ENCODE measurements at regions not wholly inside any gene's neighbourhood (a gene's known extent, or its start where the extent isn't known, plus 50 kb on each side); places are given as distances from the start of the nearest gene placed in this dataset.

DNA sequence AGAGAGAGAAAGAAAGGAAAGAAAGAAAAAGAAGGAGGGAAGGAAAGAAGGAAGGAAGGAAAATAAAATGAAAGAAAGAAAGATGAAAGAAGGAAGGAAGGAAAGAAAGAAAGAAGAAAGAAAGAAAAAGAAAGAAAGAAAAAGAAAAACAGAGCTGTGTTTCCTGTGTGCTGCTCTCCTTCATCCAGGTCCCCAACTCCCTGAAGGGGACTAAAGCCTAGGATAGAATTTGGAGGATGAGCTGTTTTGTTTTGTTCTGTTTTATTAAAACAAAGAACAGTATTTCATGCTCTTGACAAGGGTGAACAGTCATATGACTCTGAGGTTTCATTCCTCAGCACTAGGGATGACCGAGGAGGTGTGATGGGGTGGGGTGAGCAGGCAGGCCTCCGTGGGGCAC is 164.8 kb upstream of the NDN start:
- Histone ChIP-seq H3K4me3 (ENCODE audit: low read depth, low read length) (no peak overlapping the region), H3K36me3 (ENCODE audit: control insufficient read depth, insufficient read depth, low read length) (no peaks in the 10 kb centered on the region), H3K27me3 (ENCODE audit: control insufficient read depth, insufficient read depth, low read length) (no peaks in the 10 kb centered on the region)
- FAIRE-seq = no peak
- DNase-seq (ENCODE audit: low read depth) = no peak
- TF ChIP-seq, protein P1, sequence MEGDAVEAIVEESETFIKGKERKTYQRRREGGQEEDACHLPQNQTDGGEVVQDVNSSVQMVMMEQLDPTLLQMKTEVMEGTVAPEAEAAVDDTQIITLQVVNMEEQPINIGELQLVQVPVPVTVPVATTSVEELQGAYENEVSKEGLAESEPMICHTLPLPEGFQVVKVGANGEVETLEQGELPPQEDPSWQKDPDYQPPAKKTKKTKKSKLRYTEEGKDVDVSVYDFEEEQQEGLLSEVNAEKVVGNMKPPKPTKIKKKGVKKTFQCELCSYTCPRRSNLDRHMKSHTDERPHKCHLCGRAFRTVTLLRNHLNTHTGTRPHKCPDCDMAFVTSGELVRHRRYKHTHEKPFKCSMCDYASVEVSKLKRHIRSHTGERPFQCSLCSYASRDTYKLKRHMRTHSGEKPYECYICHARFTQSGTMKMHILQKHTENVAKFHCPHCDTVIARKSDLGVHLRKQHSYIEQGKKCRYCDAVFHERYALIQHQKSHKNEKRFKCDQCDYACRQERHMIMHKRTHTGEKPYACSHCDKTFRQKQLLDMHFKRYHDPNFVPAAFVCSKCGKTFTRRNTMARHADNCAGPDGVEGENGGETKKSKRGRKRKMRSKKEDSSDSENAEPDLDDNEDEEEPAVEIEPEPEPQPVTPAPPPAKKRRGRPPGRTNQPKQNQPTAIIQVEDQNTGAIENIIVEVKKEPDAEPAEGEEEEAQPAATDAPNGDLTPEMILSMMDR (IDR thresholded peaks at IDR 0.05; ENCODE audit: insufficient read depth, low read length, severe bottlenecking) = no peak

DNA sequence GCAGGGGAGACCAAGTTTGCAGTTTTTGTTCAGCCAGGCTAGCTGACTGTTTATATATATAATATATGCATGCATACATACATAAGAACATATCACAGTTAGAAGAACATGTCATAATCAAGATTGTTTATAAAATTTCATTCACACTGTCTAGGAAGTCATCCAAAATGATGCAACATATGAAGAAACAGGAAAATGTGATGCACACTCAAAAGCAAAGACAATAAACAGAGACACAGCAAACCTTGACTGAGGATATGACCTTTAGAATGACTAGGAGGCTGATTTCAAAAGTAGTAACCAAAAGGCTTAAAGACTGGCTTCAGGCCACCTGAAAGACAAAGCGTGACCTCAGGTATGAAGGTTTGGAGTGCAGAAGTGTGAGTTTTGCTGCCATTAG is 166.2 kb upstream of the NDN start:
- FAIRE-seq = no peak
- Histone ChIP-seq H3K27me3 (ENCODE audit: control insufficient read depth, insufficient read depth, low read length) (no peaks in the 10 kb centered on the region), H3K36me3 (ENCODE audit: control insufficient read depth, insufficient read depth, low read length) (no peaks in the 10 kb centered on the region), H3K4me3 (ENCODE audit: low read depth, low read length) (no peak overlapping the region)
- TF ChIP-seq, protein P1 (IDR thresholded peaks at IDR 0.05; ENCODE audit: insufficient read depth, low read length, severe bottlenecking) = no peak
- DNase-seq (ENCODE audit: low read depth) = no peak

DNA sequence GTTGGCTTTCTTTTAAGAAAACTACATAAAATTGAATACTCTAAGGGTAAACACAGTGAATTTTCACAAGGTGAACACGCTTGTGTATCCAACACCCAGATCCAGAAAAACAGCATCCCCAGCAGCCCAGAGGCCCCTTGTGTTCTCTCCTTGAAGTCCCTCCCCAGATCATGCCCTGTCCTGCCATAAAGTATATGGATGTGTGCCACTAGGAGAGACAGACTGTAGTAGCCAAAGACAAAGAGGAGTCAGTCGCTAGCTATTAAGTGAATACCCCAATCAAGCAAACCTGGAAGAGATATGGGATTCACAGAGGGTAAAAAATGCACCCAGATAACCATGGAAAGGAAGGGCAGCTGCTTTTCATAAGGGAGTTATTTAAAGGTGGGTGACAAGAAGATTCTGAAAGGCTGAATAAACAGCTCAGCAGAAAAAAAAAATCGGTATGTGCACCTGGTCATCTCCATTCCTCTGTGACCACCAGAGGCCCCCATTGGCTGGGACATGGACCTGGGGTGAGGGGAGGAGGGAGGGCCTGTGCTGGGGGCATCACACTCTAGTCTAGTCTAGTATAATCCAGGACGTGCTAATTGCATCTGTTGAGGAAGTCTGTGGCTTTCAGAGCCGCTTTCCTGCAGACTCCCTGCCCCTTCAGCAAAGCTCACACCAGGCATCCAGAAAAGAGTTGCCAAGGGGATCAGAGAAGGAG is 167.3 kb upstream of the NDN start:
- Histone ChIP-seq H3K36me3 (ENCODE audit: control insufficient read depth, insufficient read depth, low read length) (no peaks in the 10 kb centered on the region), H3K4me3 (ENCODE audit: low read depth, low read length) (no peak overlapping the region), H3K27me3 (ENCODE audit: control insufficient read depth, insufficient read depth, low read length) (no peaks in the 10 kb centered on the region)
- TF ChIP-seq, protein P1 (IDR thresholded peaks at IDR 0.05; ENCODE audit: insufficient read depth, low read length, severe bottlenecking) = no peak
- DNase-seq (ENCODE audit: low read depth) (no peak), FAIRE-seq (no peak)

DNA sequence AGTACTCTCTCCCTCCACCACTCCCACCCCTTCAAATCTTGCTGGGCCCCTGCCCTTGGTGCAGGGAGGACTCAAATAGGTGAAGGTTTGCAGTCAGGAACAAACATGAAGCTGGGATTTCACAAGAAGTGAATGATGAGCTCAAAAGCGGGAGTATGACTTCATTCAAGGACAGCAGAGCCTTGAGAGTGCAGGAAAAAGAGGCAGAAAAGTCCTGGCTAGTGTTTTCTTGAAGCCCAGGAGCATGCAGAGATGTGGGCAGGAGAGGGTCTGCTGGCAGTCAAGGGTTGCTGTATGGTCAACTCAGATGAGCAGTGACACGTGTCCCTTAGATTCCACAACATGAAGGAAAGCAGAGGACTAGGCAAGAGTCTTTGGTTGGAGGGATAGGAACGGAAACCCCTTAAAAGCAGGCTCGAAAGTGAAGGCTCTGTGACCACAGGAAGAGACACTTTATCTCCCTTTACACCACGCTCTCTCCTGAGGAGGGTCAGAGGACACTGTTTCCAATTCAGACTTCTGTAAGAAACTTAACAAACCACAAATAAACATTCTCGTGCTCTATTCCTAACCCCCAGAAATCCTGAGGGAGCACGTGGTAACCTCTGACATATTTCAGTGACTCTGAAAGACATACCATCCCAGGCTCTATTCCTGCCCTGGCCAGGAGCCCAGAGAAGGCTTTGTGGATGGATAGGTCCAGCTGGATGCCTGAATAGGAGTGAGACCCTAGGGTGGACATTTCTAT is 168.0 kb upstream of the NDN start:
- H3K27me3 ChIP-seq (ENCODE audit: control insufficient read depth, insufficient read depth, low read length) = no peaks in the 10 kb centered on the region
- H3K36me3 ChIP-seq (ENCODE audit: control insufficient read depth, insufficient read depth, low read length) = no peaks in the 10 kb centered on the region
- TF ChIP-seq, protein P1 (IDR thresholded peaks at IDR 0.05; ENCODE audit: insufficient read depth, low read length, severe bottlenecking) = no peak
- no peak for DNase-seq (ENCODE audit: low read depth)
- H3K4me3 ChIP-seq (ENCODE audit: low read depth, low read length) = no peak overlapping the region
- FAIRE-seq = no peak

DNA sequence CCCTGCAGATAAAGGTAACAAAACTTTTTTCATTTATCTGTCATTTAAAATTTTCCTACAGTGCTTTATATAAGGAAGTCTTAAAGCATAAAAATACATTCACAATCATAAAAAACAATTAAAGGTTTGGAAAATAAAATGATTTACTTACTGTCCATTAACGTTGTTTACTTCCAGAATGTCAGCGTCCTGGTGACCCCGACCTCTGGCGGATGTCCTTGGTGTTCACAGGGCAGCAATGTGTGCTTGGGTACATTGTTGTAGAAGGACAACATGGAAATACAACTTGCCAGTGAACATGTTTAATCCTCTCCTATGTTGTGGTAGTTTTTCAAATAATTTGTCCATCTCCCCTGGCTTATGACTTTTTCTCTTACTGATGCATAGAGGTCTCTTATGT is 168.8 kb upstream of the NDN start:
- Histone ChIP-seq H3K4me3 (ENCODE audit: low read depth, low read length) (no peak overlapping the region), H3K36me3 (ENCODE audit: control insufficient read depth, insufficient read depth, low read length) (no peaks in the 10 kb centered on the region), H3K27me3 (ENCODE audit: control insufficient read depth, insufficient read depth, low read length) (no peaks in the 10 kb centered on the region)
- FAIRE-seq = no peak
- no peak for DNase-seq (ENCODE audit: low read depth)
- TF ChIP-seq, protein P1 (IDR thresholded peaks at IDR 0.05; ENCODE audit: insufficient read depth, low read length, severe bottlenecking) = no peak

All from bronchial epithelial cell (primary cell).